ENCODE measurements at regions not wholly inside any gene's neighbourhood (a gene's known extent, or its start where the extent isn't known, plus 50 kb on each side); places are given as distances from the start of the nearest gene placed in this dataset.

GRCh38 chr5:152089644-152090043 lies 165.0 kb upstream of the GLRA1 start:
- Histone ChIP-seq H3K27ac (no peak overlapping the region), H3K36me3 (no peaks in the 10 kb centered on the region), H3K4me1 (no peaks in the 10 kb centered on the region), H3K27me3 (no peaks in the 10 kb centered on the region), H3K9me3 (no peaks in the 10 kb centered on the region), H3K4me3 (no peak overlapping the region)
- TF ChIP-seq POLR2AphosphoS5 (IDR thresholded peaks at IDR 0.05) (no peak), EP300 (IDR thresholded peaks at IDR 0.05; ENCODE audit: low read depth) (no peak), POLR2A (IDR thresholded peaks at IDR 0.05) (no peak), CTCF (IDR thresholded peaks at IDR 0.05) (no peak)
- intact Hi-C loops (cut with DNase I; ENCODE audit: low total_unique reads), result no loop called here
- in situ Hi-C loops (cut with MboI; ENCODE audit: low pct_ligation_motif_present in 1 of 4, low pct_unique_long_range_greater_than_20kb in 1 of 4, low sequenced_read_pairs in 3 of 4), result no loop called here
- DNase-seq, result no peak
- 50% methylated on average over 2 of the region's 2 CpGs; no CpG with 5 or more reads in 1 of the 2 donors for WGBS, 2 donors (ENCODE audit: low coverage in 1 of 2)

GRCh38 chr5:152086668-152087067 lies 162.0 kb upstream of the GLRA1 start:
- DNase-seq, result no peak
- intact Hi-C loops (cut with DNase I; ENCODE audit: low total_unique reads) (no loop called here), in situ Hi-C loops (cut with MboI; ENCODE audit: low pct_ligation_motif_present in 1 of 4, low pct_unique_long_range_greater_than_20kb in 1 of 4, low sequenced_read_pairs in 3 of 4) (no loop called here)
- H3K36me3 ChIP-seq, result no peaks in the 10 kb centered on the region
- H3K27ac ChIP-seq, result no peak overlapping the region
- no peak overlapping the region for H3K4me3 ChIP-seq
- no peaks in the 10 kb centered on the region for H3K9me3 ChIP-seq
- H3K4me1 ChIP-seq, result no peaks in the 10 kb centered on the region
- H3K27me3 ChIP-seq, result no peaks in the 10 kb centered on the region
- no peak for TF ChIP-seq EP300 (IDR thresholded peaks at IDR 0.05; ENCODE audit: low read depth)
- TF ChIP-seq POLR2A (IDR thresholded peaks at IDR 0.05), result no peak
- no peak for TF ChIP-seq CTCF (IDR thresholded peaks at IDR 0.05)
- no peak for TF ChIP-seq POLR2AphosphoS5 (IDR thresholded peaks at IDR 0.05)
- WGBS, 2 donors (ENCODE audit: low coverage in 1 of 2), result 55 to 63% methylated on average over 3 of the region's 3 CpGs

DNA sequence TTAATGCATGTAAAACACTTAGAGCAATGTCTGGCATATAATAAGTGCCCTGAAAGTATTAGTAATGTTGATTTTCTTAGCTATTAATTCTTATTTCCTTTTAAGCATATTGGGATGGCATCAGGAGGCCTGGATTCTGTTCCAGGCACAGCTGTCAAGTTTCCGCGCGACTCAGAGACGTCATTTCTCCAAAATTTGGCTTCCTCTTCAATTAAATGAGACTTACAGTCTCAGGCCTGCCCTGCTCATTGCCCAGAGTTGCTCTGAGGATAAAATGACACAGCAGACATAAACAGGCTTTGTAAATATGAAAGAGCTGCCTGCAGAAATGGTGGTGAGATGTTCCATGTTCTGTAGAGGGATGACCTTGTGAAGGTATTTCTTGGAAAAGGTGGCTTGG lies 159.8 kb upstream of the GLRA1 start:
- Histone ChIP-seq H3K36me3 (no peaks in the 10 kb centered on the region), H3K4me3 (no peak overlapping the region), H3K9me3 (no peaks in the 10 kb centered on the region), H3K4me1 (no peaks in the 10 kb centered on the region), H3K27ac (no peak overlapping the region), H3K27me3 (no peaks in the 10 kb centered on the region)
- TF ChIP-seq CTCF (IDR thresholded peaks at IDR 0.05), result no peak
- no peak for TF ChIP-seq POLR2AphosphoS5 (IDR thresholded peaks at IDR 0.05)
- no peak for TF ChIP-seq POLR2A (IDR thresholded peaks at IDR 0.05)
- TF ChIP-seq EP300 (IDR thresholded peaks at IDR 0.05; ENCODE audit: low read depth), result no peak
- DNase-seq, result no peak
- intact Hi-C loops (cut with DNase I; ENCODE audit: low total_unique reads), result no loop called here
- in situ Hi-C loops (cut with MboI; ENCODE audit: low pct_ligation_motif_present in 1 of 4, low pct_unique_long_range_greater_than_20kb in 1 of 4, low sequenced_read_pairs in 3 of 4), result no loop called here
- WGBS, 2 donors (ENCODE audit: low coverage in 1 of 2), result 89 to 92% methylated on average over 3 to 4 of the region's 4 CpGs

DNA sequence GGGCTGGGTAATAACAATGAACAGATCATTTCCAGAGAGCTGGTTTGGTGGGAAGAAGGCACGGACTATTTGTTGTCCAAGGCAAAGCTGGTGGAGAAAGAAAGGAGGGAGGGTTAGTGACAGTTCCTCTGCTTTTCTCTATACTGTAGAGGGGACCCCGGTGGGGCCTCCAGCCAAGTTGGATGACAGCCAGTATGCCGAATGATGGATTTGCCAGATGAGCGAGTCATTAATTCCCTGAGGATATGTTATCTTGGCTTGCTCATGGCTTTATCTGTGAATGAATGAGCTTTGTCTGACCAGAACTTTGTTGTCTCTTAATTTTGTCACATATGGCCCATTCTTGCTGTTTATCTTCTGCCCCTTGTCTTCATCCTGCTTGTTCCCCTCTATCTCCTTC lies 158.6 kb upstream of the GLRA1 start:
- Histone ChIP-seq H3K27me3 (no peaks in the 10 kb centered on the region), H3K4me3 (no peak overlapping the region), H3K4me1 (no peaks in the 10 kb centered on the region), H3K27ac (no peak overlapping the region), H3K9me3 (no peaks in the 10 kb centered on the region), H3K36me3 (no peaks in the 10 kb centered on the region)
- TF ChIP-seq POLR2AphosphoS5 (IDR thresholded peaks at IDR 0.05), result no peak
- TF ChIP-seq CTCF (IDR thresholded peaks at IDR 0.05), result no peak
- TF ChIP-seq POLR2A (IDR thresholded peaks at IDR 0.05), result no peak
- TF ChIP-seq EP300 (IDR thresholded peaks at IDR 0.05; ENCODE audit: low read depth), result no peak
- intact Hi-C loops (cut with DNase I; ENCODE audit: low total_unique reads), result no loop called here
- 44 to 66% methylated on average over 4 of the region's 4 CpGs for WGBS, 2 donors (ENCODE audit: low coverage in 1 of 2)
- in situ Hi-C loops (cut with MboI; ENCODE audit: low pct_ligation_motif_present in 1 of 4, low pct_unique_long_range_greater_than_20kb in 1 of 4, low sequenced_read_pairs in 3 of 4), result no loop called here
- no peak for DNase-seq
